Parathyroid adenoma (tissue), 2 donors: ENCODE measurements at regions not wholly inside any gene's neighbourhood (a gene's known extent, or its start where the extent isn't known, plus 50 kb on each side); places are given as distances from the start of the nearest gene placed in this dataset.

Experiments used
- H2AFZ ChIP-seq: fragments of 300-600 bp; sonication (generic); one replicate; pipeline ENCODE4 v1.7.0; 2017; ENCODE audit warnings: antibody characterized with exemption, mild to moderate bottlenecking
- H3K27ac ChIP-seq: fragments of 300-600 bp; sonication (generic); one replicate; pipeline ENCODE4 v1.7.0; 2017
- H3K27me3 ChIP-seq: fragments of 300-600 bp; sonication (generic); one replicate; pipeline ENCODE4 v1.7.0; 2017; ENCODE audit warnings: low read length; ENCODE audit not compliant: control insufficient read depth, insufficient read depth
- H3K36me3 ChIP-seq: fragments of 300-600 bp; sonication (generic); one replicate; pipeline ENCODE4 v1.7.0; 2017; ENCODE audit warnings: low read length; ENCODE audit not compliant: control insufficient read depth, insufficient read depth
- H3K4me1 ChIP-seq: fragments of 300-600 bp; sonication (generic); one replicate; pipeline ENCODE4 v1.7.0; 2017; ENCODE audit warnings: control low read depth
- H3K4me2 ChIP-seq: fragments of 300-600 bp; sonication (generic); one replicate; pipeline ENCODE4 v1.7.0; 2017; ENCODE audit warnings: low read length
- H3K4me3 ChIP-seq: fragments of 300-600 bp; sonication (generic); one replicate; pipeline ENCODE4 v1.7.0; 2017; ENCODE audit warnings: low read depth, low read length
- H3K79me2 ChIP-seq: fragments of 300-600 bp; sonication (generic); one replicate; pipeline ENCODE4 v1.7.0; 2017; ENCODE audit warnings: control low read depth
- H3K9ac ChIP-seq: fragments of 300-600 bp; sonication (generic); one replicate; pipeline ENCODE4 v1.7.0; 2017; ENCODE audit warnings: mild to moderate bottlenecking
- H3K9me3 ChIP-seq: fragments of 300-600 bp; sonication (generic); one replicate; pipeline ENCODE4 v1.7.0; 2017; ENCODE audit warnings: low read length; ENCODE audit not compliant: control insufficient read depth
- CTCF ChIP-seq: fragments of 300-600 bp; sonication (generic); IDR thresholded peaks from one replicate; pipeline ENCODE4 v1.7.0; 2017; ENCODE audit warnings: antibody characterized with exemption, mild to moderate bottlenecking
- donor health status: primary hyperparathyroidism.

GRCh38 chrX:73903941-73904340 lies 51.4 kb upstream of the XIST start:
- Histone ChIP-seq H3K4me2 (no peak overlapping the region), H3K4me1 (no peaks in the 10 kb centered on the region), H3K9ac (no peak overlapping the region), H3K27ac (no peak overlapping the region), H2AFZ (no peak overlapping the region), H3K4me3 (no peak overlapping the region), H3K27me3 (no peaks in the 10 kb centered on the region), H3K36me3 (no peaks in the 10 kb centered on the region), H3K79me2 (no peaks in the 10 kb centered on the region), H3K9me3 (no peaks in the 10 kb centered on the region)
- no peak for TF ChIP-seq CTCF
